Fibroblast of lung (primary cell): ENCODE measurements at regions not wholly inside any gene's neighbourhood (a gene's known extent, or its start where the extent isn't known, plus 50 kb on each side); places are given as distances from the start of the nearest gene placed in this dataset.

Source experiments
- EZH2 ChIP-seq: IDR thresholded peaks from 2 replicates; pipeline ENCODE4 v1.5.1; 2012; ENCODE audit warnings: low read length, control low read depth, mild to moderate bottlenecking; ENCODE audit errors: missing control alignments
- TF ChIP-seq, protein P1 (sequence below), 2 donors: IDR thresholded peaks in 1 of 2; conservative IDR thresholded peaks in 1 of 2; 1 replicate in 1 of 2; 2 replicates in 1 of 2; pipeline ENCODE4 v1.5.1; 2011 to 2012; ENCODE audit warnings: low read length in 2 of 2, control low read depth in 1 of 2, inconsistent platforms in 1 of 2, low read depth in 1 of 2, mild to moderate bottlenecking in 1 of 2

DNA sequence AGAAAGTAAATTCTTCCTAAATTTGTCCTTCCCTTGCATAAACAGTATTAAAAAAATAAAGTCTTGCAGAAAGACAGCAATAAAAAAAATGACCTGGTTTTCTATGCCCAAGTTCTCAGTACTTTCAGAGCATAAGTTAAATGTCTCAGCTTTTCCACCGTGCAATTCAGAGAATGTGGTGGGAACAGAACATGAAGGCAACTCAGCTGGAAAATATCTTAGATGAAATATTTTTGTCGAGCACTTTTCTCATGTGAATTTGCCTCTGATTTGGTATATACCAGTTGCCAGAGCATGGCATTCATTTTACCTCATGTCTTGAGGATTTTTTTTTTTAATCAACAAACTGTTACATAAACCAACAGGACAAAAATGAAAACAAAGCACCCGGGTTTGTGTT lies 176.1 kb downstream of the CETN3 start:
- TF ChIP-seq, protein P1, sequence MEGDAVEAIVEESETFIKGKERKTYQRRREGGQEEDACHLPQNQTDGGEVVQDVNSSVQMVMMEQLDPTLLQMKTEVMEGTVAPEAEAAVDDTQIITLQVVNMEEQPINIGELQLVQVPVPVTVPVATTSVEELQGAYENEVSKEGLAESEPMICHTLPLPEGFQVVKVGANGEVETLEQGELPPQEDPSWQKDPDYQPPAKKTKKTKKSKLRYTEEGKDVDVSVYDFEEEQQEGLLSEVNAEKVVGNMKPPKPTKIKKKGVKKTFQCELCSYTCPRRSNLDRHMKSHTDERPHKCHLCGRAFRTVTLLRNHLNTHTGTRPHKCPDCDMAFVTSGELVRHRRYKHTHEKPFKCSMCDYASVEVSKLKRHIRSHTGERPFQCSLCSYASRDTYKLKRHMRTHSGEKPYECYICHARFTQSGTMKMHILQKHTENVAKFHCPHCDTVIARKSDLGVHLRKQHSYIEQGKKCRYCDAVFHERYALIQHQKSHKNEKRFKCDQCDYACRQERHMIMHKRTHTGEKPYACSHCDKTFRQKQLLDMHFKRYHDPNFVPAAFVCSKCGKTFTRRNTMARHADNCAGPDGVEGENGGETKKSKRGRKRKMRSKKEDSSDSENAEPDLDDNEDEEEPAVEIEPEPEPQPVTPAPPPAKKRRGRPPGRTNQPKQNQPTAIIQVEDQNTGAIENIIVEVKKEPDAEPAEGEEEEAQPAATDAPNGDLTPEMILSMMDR (conservative IDR thresholded peaks at IDR 0.05 in 1 of 2, IDR thresholded peaks at IDR 0.05 in 1 of 2; ENCODE audit: low read depth in 1 of 2, low read length in 2 of 2): no peak
- no peak for TF ChIP-seq EZH2
